K562 (cell line): ENCODE measurements at regions not wholly inside any gene's neighbourhood (a gene's known extent, or its start where the extent isn't known, plus 50 kb on each side); places are given as distances from the start of the nearest gene placed in this dataset.
A peak's percentile ranks its signal among the peaks of the same experiment; 100 is the strongest.

Source experiments
- ATAC-seq: fragments of 200-7000 bp; cut with Tn5 transposase; 3 replicates; pipeline ENCODE4 v1.9.1; 2020; ENCODE audit warnings: moderate library complexity
- BruUV-seq: library from RNA; stranded (reverse); fragments of 400-500 nt; replicated peaks from 2 replicates; lab custom pipeline; 2021; lab: Mats Ljungman, UMichigan
- CTCF ChIA-PET: fragments of 300-600 bp; formaldehyde crosslinking; extraction: SDS; loops from one replicate; lab custom pipeline; 2021; ENCODE audit warnings: low intra/inter-chr PET ratio; lab: Yijun Ruan, JAX
- POLR2A ChIA-PET: fragments of 300-600, 350-650 bp; sonication (Branson Sonifier 250); formaldehyde crosslinking; extraction: SDS; loops from one replicate; lab custom pipeline; 2021; ENCODE audit warnings: antibody characterized with exemption, inconsistent platforms; lab: Yijun Ruan, JAX
- DNase-seq, 4 experiments: peaks; one replicate each; pipeline versions ENCODE4 v3.0.0 to v3.0.0-alpha.2; 2011 to 2018; ENCODE audit warnings: low spot score in 3 of 4, mixed read lengths in 3 of 4; ENCODE audit errors: extremely low read depth in 1 of 4
- FAIRE-seq: peaks from 2 replicates; lab custom pipeline; 2011; peaks lifted over from hg19 to GRCh38; lab: Jason Lieb, UNC
- H2AFZ ChIP-seq: 2 replicates; pipeline ENCODE4 v1.6.0; 2011; ENCODE audit warnings: low read depth, low read length, control low read depth, inconsistent platforms
- H3K27ac ChIP-seq: fragments of 200-600 bp; 3 replicates; pipeline ENCODE4 v1.8.0; 2011; ENCODE audit warnings: low read depth, mild to moderate bottlenecking, control low read depth, inconsistent platforms, low read length, moderate library complexity, mixed read lengths; ENCODE audit errors: extremely low read depth
- H3K27me3 ChIP-seq, 2 experiments: fragments of 300-600 bp in 1 of 2; 2 replicates in 1 of 2; 3 replicates in 1 of 2; pipeline versions ENCODE4 v1.6.0 to v1.8.0; 2011; ENCODE audit warnings: inconsistent platforms in 2 of 2, low read length in 2 of 2, mild to moderate bottlenecking in 1 of 2, mixed read lengths in 1 of 2, moderate library complexity in 1 of 2; ENCODE audit not compliant: control insufficient read depth in 2 of 2, insufficient read depth in 2 of 2
- H3K36me3 ChIP-seq: fragments of 300-600 bp; 3 replicates; pipeline ENCODE4 v1.8.0; 2011; ENCODE audit warnings: mild to moderate bottlenecking, low read length, inconsistent platforms; ENCODE audit not compliant: control insufficient read depth, insufficient read depth
- H3K4me1 ChIP-seq, 2 experiments: fragments of 200-600 bp in 1 of 2; replicated peaks in 1 of 2; 2 replicates in 1 of 2; 3 replicates in 1 of 2; pipeline versions ENCODE4 v1.5.1 to v1.8.0; 2011; ENCODE audit warnings: inconsistent platforms in 2 of 2, low read length in 2 of 2, mild to moderate bottlenecking in 1 of 2, mixed read lengths in 1 of 2, moderate library complexity in 1 of 2; ENCODE audit not compliant: control insufficient read depth in 2 of 2, insufficient read depth in 2 of 2
- H3K4me2 ChIP-seq: 2 replicates; pipeline ENCODE4 v1.6.1; 2011; ENCODE audit warnings: low read length, control low read depth, inconsistent platforms, mixed read lengths; ENCODE audit not compliant: insufficient read depth
- H3K4me3 ChIP-seq: fragments of 200-600 bp; sonication (generic), shearing (Covaris generic); 2 replicates; pipeline ENCODE4 v1.5.1; 2016; ENCODE audit warnings: control low read depth, inconsistent platforms
- H3K79me2 ChIP-seq: fragments of 200-600 bp; 3 replicates; pipeline ENCODE4 v1.8.0; 2011; ENCODE audit warnings: low read length, inconsistent platforms; ENCODE audit not compliant: control insufficient read depth, insufficient read depth
- H3K9ac ChIP-seq, 2 experiments: 2 replicates each; pipeline versions ENCODE4 v1.6.0 to v1.6.1; 2011; ENCODE audit warnings: low read depth in 2 of 2, low read length in 2 of 2, control low read depth in 1 of 2, inconsistent platforms in 1 of 2, mild to moderate bottlenecking in 1 of 2, mixed read lengths in 1 of 2; ENCODE audit not compliant: insufficient read depth in 1 of 2
- H3K9me1 ChIP-seq: one replicate; pipeline ENCODE4 v1.6.0; 2011; ENCODE audit warnings: inconsistent platforms, mild to moderate bottlenecking, low read length, moderate library complexity; ENCODE audit not compliant: control insufficient read depth, insufficient read depth
- H3K9me3 ChIP-seq: replicated peaks from 2 replicates; pipeline ENCODE4 v1.5.1; 2011; ENCODE audit warnings: low read depth, low read length, inconsistent platforms; ENCODE audit not compliant: control insufficient read depth, insufficient read depth
- H4K20me1 ChIP-seq: replicated peaks from 2 replicates; pipeline ENCODE4 v1.6.1; 2011; ENCODE audit warnings: low read length, inconsistent platforms, mixed read lengths; ENCODE audit not compliant: control insufficient read depth, insufficient read depth
- DIDO1 ChIP-seq: fragments of 450-650 bp; IDR thresholded peaks from 2 replicates; pipeline ENCODE4 v1.6.1; 2016; ENCODE audit warnings: low read depth, missing biosample characterization, missing genetic modification characterization
- KDM1A ChIP-seq, 2 experiments: fragments of 450-650 bp; IDR thresholded peaks; 2 replicates each; pipeline ENCODE4 v1.6.1; 2016; ENCODE audit warnings: mild to moderate bottlenecking in 2 of 2
- RFX1 ChIP-seq: fragments of 450-650 bp; IDR thresholded peaks from 2 replicates; pipeline ENCODE4 v1.6.1; 2016; ENCODE audit warnings: mild to moderate bottlenecking, moderate library complexity
- ZNF668 ChIP-seq: fragments of 250-450 bp; sonication (Bioruptor Pico); IDR thresholded peaks from 2 replicates; pipeline ENCODE4 v1.8.0; 2022; ENCODE audit warnings: mild to moderate bottlenecking, inconsistent platforms
- WGBS: fragments of 100-300 bp; shearing (Covaris generic); methylation state at CpG from one replicate; pipeline ENCODE4 v1.1.6; 2016; ENCODE audit warnings: low coverage, mixed read lengths; ENCODE audit not compliant: insufficient coverage; ENCODE audit errors: missing lambda C conversion rate; 5-methylcytosine and 5-hydroxymethylcytosine counted together
- in situ Hi-C: fragments of 300-500 bp; cut with MboI; formaldehyde crosslinking; loops from 4 replicates; pipeline ENCODE4 v1.15.0; 2018; ENCODE audit warnings: inconsistent platforms, mixed read lengths
- intact Hi-C: fragments of 100-400 bp; cut with micrococcal nuclease; formaldehyde crosslinking; loops from 2 replicates; pipeline ENCODE4 v1.14.2; 2022

DNA sequence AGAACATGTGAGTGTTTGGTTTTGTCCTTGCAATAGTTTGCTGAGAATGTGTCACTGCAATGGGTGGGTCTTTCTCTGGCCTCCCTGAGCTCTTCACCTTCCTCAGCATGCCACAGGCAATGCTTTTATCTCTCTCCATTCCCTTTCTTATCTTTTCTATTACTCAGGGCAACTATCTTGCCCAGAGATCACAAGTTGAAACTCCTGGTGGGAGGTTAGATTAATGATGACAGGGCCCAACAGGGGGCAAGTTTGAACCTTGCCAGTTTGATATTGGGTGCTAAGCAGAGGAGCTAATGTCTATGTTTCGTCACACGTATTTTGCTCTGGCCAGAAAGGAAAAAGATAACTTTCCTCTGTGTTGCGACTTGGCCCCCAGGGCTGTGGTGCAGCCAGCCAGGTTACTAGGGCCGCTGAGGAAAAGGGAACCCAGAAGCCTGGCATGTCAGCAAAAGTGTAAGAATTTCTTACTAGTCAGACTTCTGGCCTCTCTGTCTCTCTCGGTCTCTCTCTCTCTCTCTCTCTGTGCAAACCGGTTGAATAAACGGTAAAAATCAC is 299.3 kb upstream of the POU5F2 start:
- in situ Hi-C loops: no loop called here
- BruUV-seq: no TSS peak

DNA sequence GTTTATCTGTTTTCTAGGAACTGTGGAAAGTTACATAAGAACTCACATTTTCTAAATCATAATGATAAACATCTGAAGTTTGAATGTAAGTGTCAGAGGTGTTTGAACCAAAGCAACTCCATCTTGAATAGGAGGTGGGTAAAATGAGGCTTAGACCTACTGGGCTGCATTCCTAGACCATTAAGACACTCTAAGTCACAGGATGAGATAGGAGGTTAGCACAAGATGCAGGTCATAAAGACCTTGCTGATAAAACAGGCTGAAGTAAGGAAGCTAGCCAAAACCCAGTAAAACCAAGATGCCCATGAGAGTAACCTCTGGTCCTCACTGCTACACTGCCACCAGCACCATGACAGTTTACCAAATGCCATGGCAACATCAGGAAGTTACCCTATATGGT is 297.7 kb upstream of the POU5F2 start:
- ATAC-seq (no peak), FAIRE-seq (no peak)
- intact Hi-C loops: no loop called here

More for the DNA sequence above, 299.3 kb upstream of the POU5F2 start:
- POLR2A ChIA-PET: interaction anchor here (0.8 kb wide), 1 partner anchor 853 kb away, joined by 4 read pairs; no protein-coding TSS in a partner anchor
- H3K36me3 ChIP-seq: no peaks in the 10 kb centered on the region
- H3K4me3 ChIP-seq: no peak overlapping the region
- no peaks in the 10 kb centered on the region for H3K79me2 ChIP-seq
- intact Hi-C loops: no loop called here
- no peaks in the 10 kb centered on the region for H3K9me1 ChIP-seq
- FAIRE-seq: no peak
- TF ChIP-seq RFX1 (peak; percentile 53), DIDO1 (tag) (no peak)
- TF ChIP-seq, all 486 proteins: peak for 1
- Histone ChIP-seq H3K9me3 (no peaks in the 10 kb centered on the region), H3K4me1 (no peaks in the 10 kb centered on the region), H3K9ac (no peak overlapping the region), H4K20me1 (no peaks in the 10 kb centered on the region), H3K4me2 (no peak overlapping the region), H2AFZ (peak overlapping the region; percentile 28; the same call in 1 of the 2 replicates), H3K27ac (peak overlapping the region; percentile 42; the same call in 1 of the 3 replicates), H3K27me3 (no peaks in the 10 kb centered on the region)
- DNase-seq (peak in 1 of 4 experiments; percentile 7), ATAC-seq (peak; percentile 54)
- CTCF ChIA-PET: no interaction called here
- WGBS: 16% methylated on average over 7 of the region's 7 CpGs

More for the DNA sequence above, 297.7 kb upstream of the POU5F2 start:
- Histone ChIP-seq H3K9ac (no peak overlapping the region), H3K27ac (no peak overlapping the region), H4K20me1 (no peaks in the 10 kb centered on the region), H3K79me2 (no peaks in the 10 kb centered on the region), H3K9me1 (no peaks in the 10 kb centered on the region), H3K36me3 (no peaks in the 10 kb centered on the region), H2AFZ (no peak overlapping the region), H3K27me3 (no peaks in the 10 kb centered on the region), H3K4me3 (no peak overlapping the region), H3K4me2 (no peak overlapping the region), H3K4me1 (no peaks in the 10 kb centered on the region), H3K9me3 (no peaks in the 10 kb centered on the region)
- 0 out of 2 replicates have a peak, but pooled peaks have one; percentile 30 for TF ChIP-seq ZNF668 (CRISPR knock-in tag)
- no peak for TF ChIP-seq KDM1A (IDR thresholded peaks at IDR 0.05)
- ChIA-PET CTCF (no interaction called here), POLR2A (no interaction called here)
- in situ Hi-C loops: no loop called here
- DNase-seq: no peak
- no TSS peak for BruUV-seq
